GM23338 (cell line): ENCODE measurements at regions not wholly inside any gene's neighbourhood (a gene's known extent, or its start where the extent isn't known, plus 50 kb on each side); places are given as distances from the start of the nearest gene placed in this dataset.

Source experiments
- ATAC-seq: fragments of 200-7000 bp; cut with Tn5 transposase; 3 replicates; pipeline ENCODE4 v1.9.1; 2020
- DNase-seq: peaks from one replicate; pipeline ENCODE4 v3.0.0-alpha.2; 2015; ENCODE audit warnings: low spot score
- H2AFZ ChIP-seq: fragments of 200-600 bp; sonication (generic); 2 replicates; pipeline ENCODE4 v1.8.0; 2016; ENCODE audit warnings: antibody characterized with exemption, mild to moderate bottlenecking, moderate library complexity
- H3F3A ChIP-seq: fragments of 200-600 bp; sonication (generic); replicated peaks from 2 replicates; pipeline ENCODE4 v1.8.0; 2017; ENCODE audit warnings: antibody characterized with exemption, mixed run types, low read depth
- H3K27ac ChIP-seq: fragments of 200-600 bp; sonication (generic); 2 replicates; pipeline ENCODE4 v1.6.1; 2016; ENCODE audit warnings: low read depth
- H3K27me3 ChIP-seq: fragments of 200-600 bp; sonication (generic); 2 replicates; pipeline ENCODE4 v1.8.0; 2016; ENCODE audit warnings: mild to moderate bottlenecking, mixed run types, moderate library complexity; ENCODE audit not compliant: insufficient read depth
- H3K36me3 ChIP-seq: fragments of 200-600 bp; sonication (generic); 2 replicates; pipeline ENCODE4 v1.8.0; 2016; ENCODE audit warnings: mild to moderate bottlenecking; ENCODE audit not compliant: insufficient read depth
- H3K4me1 ChIP-seq: fragments of 200-600 bp; sonication (generic); 2 replicates; pipeline ENCODE4 v1.8.0; 2016; ENCODE audit warnings: mild to moderate bottlenecking, moderate library complexity; ENCODE audit not compliant: insufficient read depth
- H3K4me2 ChIP-seq: fragments of 200-600 bp; sonication (generic); 2 replicates; pipeline ENCODE4 v1.7.1; 2017; ENCODE audit warnings: mixed run types
- H3K4me3 ChIP-seq: fragments of 200-600 bp; sonication (generic); 2 replicates; pipeline ENCODE4 v1.6.1; 2016; ENCODE audit warnings: mixed run types
- H3K79me2 ChIP-seq: fragments of 200-600 bp; sonication (generic); replicated peaks from 2 replicates; pipeline ENCODE4 v1.8.0; 2017; ENCODE audit warnings: mild to moderate bottlenecking; ENCODE audit not compliant: insufficient read depth
- H3K9me2 ChIP-seq: fragments of 200-600 bp; sonication (generic); 2 replicates; pipeline ENCODE4 v1.8.0; 2017; ENCODE audit not compliant: insufficient read depth
- H4K20me1 ChIP-seq: fragments of 200-600 bp; sonication (generic); replicated peaks from 2 replicates; pipeline ENCODE4 v1.8.0; 2017; ENCODE audit warnings: mild to moderate bottlenecking; ENCODE audit not compliant: insufficient read depth
- H3K27ac Mint-ChIP-seq: 2 replicates; pipeline ENCODE4 v1.8.0; 2020; ENCODE audit warnings: inconsistent platforms, mild to moderate bottlenecking, moderate library complexity, mixed read lengths
- H3K27me3 Mint-ChIP-seq: 3 replicates; pipeline ENCODE4 v1.8.0; 2022; ENCODE audit warnings: low read depth, mild to moderate bottlenecking, moderate library complexity, mixed read lengths, inconsistent platforms; ENCODE audit not compliant: insufficient read depth, poor library complexity
- H3K36me3 Mint-ChIP-seq: 3 replicates; pipeline ENCODE4 v1.8.0; 2021; ENCODE audit warnings: low read depth, mild to moderate bottlenecking, inconsistent platforms, moderate library complexity, mixed read lengths
- H3K4me1 Mint-ChIP-seq: 3 replicates; pipeline ENCODE4 v1.8.0; 2020; ENCODE audit warnings: mild to moderate bottlenecking, inconsistent platforms, mixed read lengths
- H3K4me3 Mint-ChIP-seq: 3 replicates; pipeline ENCODE4 v1.8.0; 2021; ENCODE audit warnings: moderate library complexity, mild to moderate bottlenecking, inconsistent platforms, mixed read lengths
- H3K9me3 Mint-ChIP-seq: 3 replicates; pipeline ENCODE4 v1.8.0; 2020; ENCODE audit warnings: moderate library complexity, mild to moderate bottlenecking, inconsistent platforms, mixed read lengths
- CTCF ChIP-seq, 2 experiments: fragments of 200-600 bp in 1 of 2; sonication (generic) in 1 of 2; conservative IDR thresholded peaks; 2 replicates each; pipeline versions ENCODE4 v1.5.1 to v1.6.1; 2016 to 2017; ENCODE audit warnings: antibody characterized with exemption in 2 of 2, low read depth in 2 of 2, mild to moderate bottlenecking in 2 of 2, moderate library complexity in 1 of 2
- EZH2 ChIP-seq: fragments of 200-600 bp; sonication (generic); IDR thresholded peaks from one replicate; pipeline ENCODE4 v1.8.0; 2017; ENCODE audit warnings: antibody characterized with exemption, mild to moderate bottlenecking, low read depth; ENCODE audit not compliant: unreplicated experiment
- POLR2AphosphoS5 ChIP-seq: IDR thresholded peaks from 2 replicates; pipeline ENCODE4 v1.6.1; 2016; ENCODE audit warnings: antibody characterized with exemption, low read depth
- REST ChIP-seq: IDR thresholded peaks from one replicate; pipeline ENCODE4 v1.6.1; 2018; ENCODE audit warnings: antibody characterized with exemption; ENCODE audit not compliant: unreplicated experiment
- STAT1 ChIP-seq: IDR thresholded peaks from one replicate; pipeline ENCODE4 v1.6.1; 2016; ENCODE audit warnings: antibody characterized with exemption; ENCODE audit not compliant: unreplicated experiment
- ZNF114 ChIP-seq: fragments of 250-450 bp; sonication (Bioruptor Pico); IDR thresholded peaks from 2 replicates; pipeline ENCODE4 v1.5.0; 2020; ENCODE audit warnings: mild to moderate bottlenecking, moderate library complexity

GRCh38 chr5:58122157-58122556, 337.7 kb downstream of the PLK2 start:
- no peaks in the 10 kb centered on the region for H3F3A ChIP-seq

GRCh38 chr5:58121391-58121790, 338.5 kb downstream of the PLK2 start:
- Histone ChIP-seq H3K4me1 (no peaks in the 10 kb centered on the region), H3K4me3 (no peak overlapping the region), H3K79me2 (no peaks in the 10 kb centered on the region), H3K36me3 (no peaks in the 10 kb centered on the region), H3K27me3 (no peaks in the 10 kb centered on the region), H3K9me2 (no peaks in the 10 kb centered on the region), H3K4me2 (no peak overlapping the region), H3F3A (no peaks in the 10 kb centered on the region), H4K20me1 (no peaks in the 10 kb centered on the region), H3K27ac (no peak overlapping the region), H2AFZ (no peak overlapping the region)
- Mint-ChIP-seq H3K4me1 (no peaks in the 10 kb centered on the region), H3K27ac (no peak overlapping the region), H3K36me3 (no peaks in the 10 kb centered on the region), H3K9me3 (no peaks in the 10 kb centered on the region), H3K4me3 (no peak overlapping the region), H3K27me3 (no peaks in the 10 kb centered on the region)
- DNase-seq, result no peak
- ATAC-seq, result no peak
- TF ChIP-seq POLR2AphosphoS5 (no peak), EZH2 (no peak)

More at GRCh38 chr5:58122157-58122556, 337.7 kb downstream of the PLK2 start:
- ATAC-seq (no peak), DNase-seq (no peak)
- Histone ChIP-seq H2AFZ (no peak overlapping the region), H3K9me2 (no peaks in the 10 kb centered on the region), H3K36me3 (no peaks in the 10 kb centered on the region), H4K20me1 (no peaks in the 10 kb centered on the region), H3K4me1 (no peaks in the 10 kb centered on the region), H3K4me3 (no peak overlapping the region), H3K27me3 (no peaks in the 10 kb centered on the region), H3K27ac (no peak overlapping the region), H3K79me2 (no peaks in the 10 kb centered on the region), H3K4me2 (no peak overlapping the region)
- Mint-ChIP-seq H3K36me3 (no peaks in the 10 kb centered on the region), H3K4me1 (no peaks in the 10 kb centered on the region), H3K9me3 (no peaks in the 10 kb centered on the region), H3K27ac (no peak overlapping the region), H3K27me3 (no peaks in the 10 kb centered on the region), H3K4me3 (no peak overlapping the region)
- TF ChIP-seq STAT1 (no peak), REST (no peak)

- no peak overlapping the region for H3K27ac Mint-ChIP-seq
- DNase-seq (no peak), ATAC-seq (no peak)
- H3K9me2 ChIP-seq, result no peaks in the 10 kb centered on the region
- H3K4me3 ChIP-seq, result no peak overlapping the region
- H3K27me3 Mint-ChIP-seq, result no peaks in the 10 kb centered on the region
- no peak for TF ChIP-seq ZNF114 (CRISPR knock-in tag)
- TF ChIP-seq CTCF (conservative IDR thresholded peaks at IDR 0.05; ENCODE audit: low read depth in 2 of 2), result no peak
- no peaks in the 10 kb centered on the region for H3K36me3 ChIP-seq
- H3K4me1 ChIP-seq, result no peaks in the 10 kb centered on the region
- H3K27me3 ChIP-seq, result no peaks in the 10 kb centered on the region
- H3F3A ChIP-seq, result no peaks in the 10 kb centered on the region
- H3K27ac ChIP-seq, result no peak overlapping the region
- H4K20me1 ChIP-seq, result no peaks in the 10 kb centered on the region
- H3K9me3 Mint-ChIP-seq, result no peaks in the 10 kb centered on the region
- no peaks in the 10 kb centered on the region for H3K36me3 Mint-ChIP-seq
- no peak overlapping the region for H3K4me3 Mint-ChIP-seq
- H3K79me2 ChIP-seq, result no peaks in the 10 kb centered on the region
- H3K4me1 Mint-ChIP-seq, result no peaks in the 10 kb centered on the region
- no peak overlapping the region for H2AFZ ChIP-seq
- H3K4me2 ChIP-seq, result no peak overlapping the region
Observed at GRCh38 chr5:58117542-58117941, 342.3 kb downstream of the PLK2 start.
